Naive thymus-derived CD4-positive, alpha-beta T cell (primary cell): ENCODE measurements at regions not wholly inside any gene's neighbourhood (a gene's known extent, or its start where the extent isn't known, plus 50 kb on each side); places are given as distances from the start of the nearest gene placed in this dataset.

Experiments used
- ATAC-seq: fragments of 150-1000 bp; cut with Tn5 transposase; 2 replicates; pipeline ENCODE4 v1.10.0; 2021; ENCODE audit warnings: mild to moderate bottlenecking, moderate library complexity
- CTCF ChIA-PET: fragments of 350-600 bp; sonication (Branson Sonifier 250); formaldehyde crosslinking; loops from one replicate; lab custom pipeline; 2021; ENCODE audit warnings: antibody characterized with exemption; lab: Charles Lee
- POLR2A ChIA-PET: fragments of 350-600 bp; sonication (Branson Sonifier 250); formaldehyde crosslinking; loops from one replicate; lab custom pipeline; 2021; ENCODE audit warnings: antibody characterized with exemption, inconsistent platforms; lab: Charles Lee
- DNase-seq, 9 donors: peaks; one replicate each; pipeline versions ENCODE4 v3.0.0 to v3.0.0-alpha.2; 2020 to 2022; ENCODE audit warnings: mixed read lengths in 1 of 9
- H3K27ac ChIP-seq: one replicate; pipeline ENCODE4 v1.7.0; 2013; ENCODE audit warnings: mild to moderate bottlenecking, low read depth, low read length, moderate library complexity
- H3K27me3 ChIP-seq, 2 donors: one replicate each; pipeline ENCODE4 v1.7.0; 2013; ENCODE audit warnings: low read length in 2 of 2, mild to moderate bottlenecking in 2 of 2, moderate library complexity in 2 of 2; ENCODE audit not compliant: control insufficient read depth in 2 of 2, insufficient read depth in 2 of 2
- H3K36me3 ChIP-seq, 3 experiments: 1 replicate in 2 of 3; 2 replicates in 1 of 3; pipeline ENCODE4 v1.7.0; 2013; ENCODE audit warnings: low read length in 3 of 3, mild to moderate bottlenecking in 3 of 3, moderate library complexity in 1 of 3; ENCODE audit not compliant: insufficient read depth in 3 of 3, control insufficient read depth in 2 of 3
- H3K4me1 ChIP-seq, 2 donors: one replicate each; pipeline ENCODE4 v1.7.0; 2013; ENCODE audit warnings: low read length in 2 of 2, mild to moderate bottlenecking in 2 of 2, moderate library complexity in 1 of 2; ENCODE audit not compliant: control insufficient read depth in 2 of 2, insufficient read depth in 2 of 2
- H3K4me3 ChIP-seq: 2 replicates; pipeline ENCODE4 v1.7.0; 2013; ENCODE audit warnings: mild to moderate bottlenecking, low read length
- H3K9me3 ChIP-seq, 3 experiments: 1 replicate in 2 of 3; 2 replicates in 1 of 3; pipeline ENCODE4 v1.7.0; 2013; ENCODE audit warnings: low read length in 3 of 3; ENCODE audit not compliant: control insufficient read depth in 2 of 3
- H3K27ac Mint-ChIP-seq, 9 donors: one replicate each; pipeline ENCODE4 v1.8.0; 2020 to 2022; ENCODE audit warnings: mixed read lengths in 9 of 9, mild to moderate bottlenecking in 8 of 9, moderate library complexity in 5 of 9, inconsistent platforms in 2 of 9
- H3K27me3 Mint-ChIP-seq, 5 donors: one replicate each; pipeline ENCODE4 v1.8.0; 2021 to 2022; ENCODE audit warnings: mixed read lengths in 5 of 5, mild to moderate bottlenecking in 1 of 5
- H3K36me3 Mint-ChIP-seq, 5 donors: one replicate each; pipeline ENCODE4 v1.8.0; 2020 to 2022; ENCODE audit warnings: mixed read lengths in 5 of 5, mild to moderate bottlenecking in 3 of 5, inconsistent platforms in 1 of 5
- H3K4me1 Mint-ChIP-seq, 7 donors: one replicate each; pipeline ENCODE4 v1.8.0; 2020 to 2022; ENCODE audit warnings: mixed read lengths in 7 of 7, mild to moderate bottlenecking in 3 of 7, inconsistent platforms in 1 of 7
- H3K4me3 Mint-ChIP-seq, 10 donors: one replicate each; pipeline ENCODE4 v1.8.0; 2020 to 2022; ENCODE audit warnings: mild to moderate bottlenecking in 10 of 10, mixed read lengths in 10 of 10, moderate library complexity in 6 of 10, inconsistent platforms in 2 of 10
- H3K9me3 Mint-ChIP-seq, 11 donors: one replicate each; pipeline ENCODE4 v1.8.0; 2020 to 2022; ENCODE audit warnings: mixed read lengths in 11 of 11, mild to moderate bottlenecking in 4 of 11, inconsistent platforms in 1 of 11, moderate library complexity in 1 of 11
- intact Hi-C, 2 donors: fragments of 100-400 bp; cut with micrococcal nuclease; formaldehyde crosslinking; loops; one replicate each; pipeline ENCODE4 v1.15.1; 2023

DNA sequence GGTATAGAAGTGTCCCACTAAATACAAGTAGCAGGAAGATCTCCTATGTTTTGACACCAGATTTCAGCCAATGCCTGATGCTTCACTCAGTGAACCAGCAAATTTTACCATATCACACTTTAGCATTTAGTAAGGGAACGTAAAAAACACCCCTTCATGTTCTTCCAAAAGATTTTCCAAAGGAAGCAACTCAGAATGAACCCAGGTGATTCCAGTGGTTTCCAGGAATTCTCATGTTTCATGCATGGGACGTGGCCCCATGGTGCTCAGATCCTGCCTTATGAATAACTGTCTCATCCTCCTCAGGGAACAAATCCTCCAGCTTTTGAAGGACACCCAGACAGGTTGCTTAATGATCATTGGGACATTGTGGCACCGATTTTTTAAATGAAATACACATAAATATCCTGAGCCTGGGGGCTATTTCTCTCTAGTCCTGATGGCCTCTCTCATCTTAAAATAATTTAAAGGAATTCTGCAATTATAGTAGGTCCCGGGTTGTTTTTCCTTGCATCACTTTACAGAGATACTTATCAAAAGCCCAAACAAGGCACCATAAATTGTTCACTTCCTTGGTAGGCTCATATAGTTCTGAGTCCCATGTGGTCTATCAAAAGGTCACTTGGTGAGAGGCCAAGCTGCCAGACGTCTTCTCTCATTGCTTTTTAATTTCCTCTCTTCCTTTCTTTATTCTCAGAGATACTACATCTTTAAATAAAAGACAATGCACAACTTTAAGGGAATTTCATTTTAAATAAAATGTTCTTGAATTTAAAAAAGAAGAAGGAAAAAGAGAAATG is 261.0 kb downstream of the ZNF516 start:
- Mint-ChIP-seq H3K4me1 (no peaks in the 10 kb centered on the region), H3K36me3 (peaks cover 0 to 4% (median 0%) of the 10 kb centered on the region in 5 donors), H3K4me3 (no peak overlapping the region), H3K27ac (no peak overlapping the region), H3K9me3 (peaks cover 0 to 26% (median 13%) of the 10 kb centered on the region in 11 donors), H3K27me3 (peaks cover 4 to 51% (median 27%) of the 10 kb centered on the region in 5 donors)
- DNase-seq: no peak
- no peaks in the 10 kb centered on the region for H3K9me3 ChIP-seq
- H3K4me3 ChIP-seq: no peak overlapping the region
- no peaks in the 10 kb centered on the region for H3K36me3 ChIP-seq
- ChIA-PET CTCF (no interaction called here), POLR2A (no interaction called here)
- no peaks in the 10 kb centered on the region for H3K4me1 ChIP-seq
- H3K27ac ChIP-seq: no peak overlapping the region
- no peak for ATAC-seq
- no peaks in the 10 kb centered on the region for H3K27me3 ChIP-seq
- intact Hi-C loops: no loop called here

DNA sequence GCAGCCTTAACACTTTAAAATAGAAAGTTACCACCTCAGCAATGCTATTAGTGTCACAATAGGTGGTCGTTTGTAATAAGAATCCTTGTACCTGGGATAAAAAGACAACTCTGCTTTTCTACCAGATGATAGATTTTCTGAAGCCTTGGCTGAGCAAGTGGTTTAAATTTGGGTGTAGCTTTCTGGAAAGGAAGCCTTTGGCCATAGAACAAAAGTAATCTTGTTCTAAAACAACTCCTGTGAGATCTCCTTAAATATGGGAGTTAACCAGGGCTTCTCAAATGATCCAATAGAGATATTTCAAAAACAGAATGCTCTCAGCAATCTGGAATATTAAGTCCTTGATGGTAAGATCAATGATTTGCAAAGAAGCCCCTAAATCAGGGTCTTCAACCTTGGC is 261.6 kb downstream of the ZNF516 start:
- peaks cover 0 to 4% (median 0%) of the 10 kb centered on the region in 5 donors for H3K36me3 Mint-ChIP-seq
- Histone ChIP-seq H3K9me3 (no peaks in the 10 kb centered on the region), H3K27me3 (no peaks in the 10 kb centered on the region), H3K27ac (no peak overlapping the region), H3K4me1 (no peaks in the 10 kb centered on the region), H3K36me3 (no peaks in the 10 kb centered on the region), H3K4me3 (no peak overlapping the region)
- no peak overlapping the region for H3K27ac Mint-ChIP-seq
- ATAC-seq (no peak), DNase-seq (no peak)
- H3K4me3 Mint-ChIP-seq: no peak overlapping the region
- ChIA-PET POLR2A (no interaction called here), CTCF (no interaction called here)
- H3K4me1 Mint-ChIP-seq: no peaks in the 10 kb centered on the region
- peaks cover 0 to 23% (median 13%) of the 10 kb centered on the region in 11 donors for H3K9me3 Mint-ChIP-seq
- intact Hi-C loops: no loop called here
- peaks cover 4 to 51% (median 27%) of the 10 kb centered on the region in 5 donors for H3K27me3 Mint-ChIP-seq

DNA sequence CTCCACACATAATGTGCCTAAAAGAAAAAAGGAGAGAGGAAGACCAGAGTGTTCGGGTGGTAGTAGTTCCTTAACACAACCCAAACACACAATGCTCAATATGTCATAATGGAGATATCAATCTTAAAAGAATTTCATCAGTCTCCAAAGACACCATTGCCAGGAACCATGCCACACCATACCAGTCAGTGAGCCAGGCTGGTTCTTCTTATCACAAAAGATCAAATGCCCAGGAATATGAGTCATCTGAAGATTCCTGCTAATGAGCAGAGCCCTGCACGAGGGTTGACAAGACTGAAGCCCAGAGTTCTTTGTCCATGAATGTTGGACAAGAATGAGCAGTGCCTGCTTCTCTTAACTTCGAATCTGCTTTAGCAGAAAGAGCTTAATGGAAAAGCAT is 262.3 kb downstream of the ZNF516 start:
- intact Hi-C loops: no loop called here
- POLR2A ChIA-PET: no interaction called here
- H3K4me1 Mint-ChIP-seq: no peaks in the 10 kb centered on the region
- ATAC-seq (no peak), DNase-seq (no peak)
- H3K4me3 Mint-ChIP-seq: no peak overlapping the region
- H3K27ac Mint-ChIP-seq: peak overlapping the region in 1 of 9 donors; percentile 15
- CTCF ChIA-PET: no interaction called here
- Histone ChIP-seq H3K36me3 (no peaks in the 10 kb centered on the region), H3K27me3 (no peaks in the 10 kb centered on the region), H3K4me1 (no peaks in the 10 kb centered on the region), H3K9me3 (no peaks in the 10 kb centered on the region), H3K4me3 (no peak overlapping the region), H3K27ac (no peak overlapping the region)
- peaks cover 0 to 18% (median 8%) of the 10 kb centered on the region in 11 donors for H3K9me3 Mint-ChIP-seq
- peaks cover 0 to 2% (median 0%) of the 10 kb centered on the region in 5 donors for H3K36me3 Mint-ChIP-seq
- peaks cover 4 to 51% (median 25%) of the 10 kb centered on the region in 5 donors for H3K27me3 Mint-ChIP-seq

DNA sequence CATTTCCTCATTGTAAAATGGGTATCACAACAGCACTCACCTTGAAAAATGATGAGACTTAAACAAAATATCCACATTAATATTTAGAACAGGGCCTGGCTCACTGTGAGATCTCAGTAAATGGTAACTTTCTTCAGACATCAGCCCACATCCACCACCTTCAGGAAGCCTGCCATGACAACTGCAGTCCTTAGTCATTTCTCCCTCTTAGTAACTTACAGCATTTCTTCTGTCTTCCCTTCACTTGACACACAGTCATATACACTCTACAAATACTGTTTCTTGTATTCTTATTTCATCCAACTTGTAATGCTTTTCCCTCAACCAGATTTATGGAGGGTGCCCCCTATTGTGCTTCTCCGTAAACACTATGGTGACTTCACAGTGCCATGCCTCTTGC is 263.0 kb downstream of the ZNF516 start:
- H3K27me3 ChIP-seq: no peaks in the 10 kb centered on the region
- H3K36me3 Mint-ChIP-seq: no peaks in the 10 kb centered on the region
- H3K4me3 ChIP-seq: no peak overlapping the region
- no peaks in the 10 kb centered on the region for H3K4me1 ChIP-seq
- POLR2A ChIA-PET: no interaction called here
- ATAC-seq: no peak
- no peak for DNase-seq
- H3K36me3 ChIP-seq: no peaks in the 10 kb centered on the region
- H3K9me3 ChIP-seq: no peaks in the 10 kb centered on the region
- intact Hi-C loops: no loop called here
- H3K9me3 Mint-ChIP-seq: peaks cover 0 to 11% (median 4%) of the 10 kb centered on the region in 11 donors
- no peak overlapping the region for H3K27ac Mint-ChIP-seq
- no peaks in the 10 kb centered on the region for H3K4me1 Mint-ChIP-seq
- no peak overlapping the region for H3K4me3 Mint-ChIP-seq
- CTCF ChIA-PET: no interaction called here
- H3K27ac ChIP-seq: no peak overlapping the region
- peaks cover 4 to 47% (median 22%) of the 10 kb centered on the region in 5 donors for H3K27me3 Mint-ChIP-seq

DNA sequence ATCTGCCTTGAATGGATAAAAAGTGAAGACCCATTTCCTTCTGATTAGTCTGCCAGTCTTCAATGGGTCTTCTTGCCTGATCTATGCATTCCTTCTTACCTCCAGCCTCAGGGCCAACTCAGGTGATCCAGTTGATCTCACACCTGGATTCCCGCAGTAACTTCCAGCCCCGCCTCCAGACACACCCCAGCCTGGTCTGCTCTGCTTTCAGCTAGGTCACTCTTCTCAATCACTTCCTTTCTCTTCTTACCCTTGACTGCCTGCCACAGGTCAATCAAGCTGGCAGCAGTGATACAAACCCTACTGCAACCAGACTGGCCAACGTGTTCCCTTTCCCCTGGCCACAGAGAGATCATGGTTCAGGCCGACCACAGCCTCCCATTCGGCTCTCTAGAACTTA is 263.6 kb downstream of the ZNF516 start:
- Mint-ChIP-seq H3K4me1 (no peaks in the 10 kb centered on the region), H3K27me3 (peaks cover 4 to 41% (median 18%) of the 10 kb centered on the region in 5 donors), H3K36me3 (no peaks in the 10 kb centered on the region), H3K27ac (no peak overlapping the region), H3K4me3 (no peak overlapping the region), H3K9me3 (peaks cover 0 to 4% (median under 1%) of the 10 kb centered on the region in 11 donors)
- ChIA-PET CTCF (no interaction called here), POLR2A (no interaction called here)
- ATAC-seq (no peak), DNase-seq (no peak)
- no peaks in the 10 kb centered on the region for H3K9me3 ChIP-seq
- H3K27ac ChIP-seq: no peak overlapping the region
- intact Hi-C loops: no loop called here
- no peaks in the 10 kb centered on the region for H3K27me3 ChIP-seq
- no peak overlapping the region for H3K4me3 ChIP-seq
- H3K4me1 ChIP-seq: no peaks in the 10 kb centered on the region
- no peaks in the 10 kb centered on the region for H3K36me3 ChIP-seq

DNA sequence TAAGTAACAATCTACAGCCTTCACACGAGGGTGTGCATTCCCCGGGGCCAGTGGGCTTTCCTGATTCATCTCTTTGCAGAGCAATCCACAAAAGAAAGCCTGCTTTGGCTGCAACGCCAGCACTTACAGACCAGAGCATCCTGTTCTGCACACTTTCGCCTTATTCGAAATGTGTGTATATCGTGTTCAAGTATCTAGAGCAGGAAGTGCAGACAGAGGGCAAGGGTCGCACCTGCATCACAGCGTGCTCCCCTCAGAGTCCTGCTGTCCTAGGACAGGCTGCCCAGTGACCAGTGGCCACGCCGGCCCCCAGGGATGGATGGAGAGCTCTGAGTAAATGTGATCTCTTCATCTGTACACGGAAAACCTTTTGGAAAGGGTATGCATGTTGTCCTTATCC is 264.3 kb downstream of the ZNF516 start:
- Mint-ChIP-seq H3K27me3 (peaks cover 4 to 35% (median 16%) of the 10 kb centered on the region in 5 donors), H3K4me3 (no peak overlapping the region), H3K4me1 (no peaks in the 10 kb centered on the region), H3K36me3 (no peaks in the 10 kb centered on the region), H3K27ac (no peak overlapping the region), H3K9me3 (peaks cover 0 to 2% (median 0%) of the 10 kb centered on the region in 11 donors)
- no peak for DNase-seq
- Histone ChIP-seq H3K27ac (no peak overlapping the region), H3K36me3 (no peaks in the 10 kb centered on the region), H3K9me3 (no peaks in the 10 kb centered on the region), H3K4me3 (no peak overlapping the region), H3K27me3 (no peaks in the 10 kb centered on the region), H3K4me1 (no peaks in the 10 kb centered on the region)
- intact Hi-C loops: no loop called here
- ChIA-PET CTCF (no interaction called here), POLR2A (no interaction called here)
- no peak for ATAC-seq

DNA sequence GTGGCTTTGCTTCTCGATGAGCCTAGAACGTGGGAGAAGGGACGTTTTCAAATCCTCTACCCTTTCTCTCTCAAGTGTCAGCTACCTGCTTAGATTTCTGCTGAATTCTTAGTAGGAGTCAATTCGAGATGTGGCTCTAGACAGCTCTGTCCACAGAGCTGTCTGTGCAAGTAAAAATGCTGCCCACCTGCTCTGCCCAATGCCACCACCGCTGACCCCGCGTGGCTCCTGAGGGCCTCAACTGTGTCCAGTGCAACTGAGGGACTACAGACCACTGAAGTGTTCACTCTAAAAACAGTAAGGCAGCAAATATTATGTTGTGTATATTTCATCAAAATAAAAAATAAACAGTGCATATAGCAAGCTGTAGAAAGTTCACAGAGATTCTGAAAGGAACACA is 266.3 kb downstream of the ZNF516 start:
- ChIA-PET CTCF (no interaction called here), POLR2A (no interaction called here)
- peaks cover 0 to 24% (median 6%) of the 10 kb centered on the region in 5 donors for H3K27me3 Mint-ChIP-seq
- H3K4me1 Mint-ChIP-seq: no peaks in the 10 kb centered on the region
- H3K9me3 Mint-ChIP-seq: peaks cover 0 to 3% (median 0%) of the 10 kb centered on the region in 11 donors
- no peaks in the 10 kb centered on the region for H3K4me1 ChIP-seq
- intact Hi-C loops: no loop called here
- no peak overlapping the region for H3K4me3 ChIP-seq
- no peaks in the 10 kb centered on the region for H3K9me3 ChIP-seq
- no peak overlapping the region for H3K27ac Mint-ChIP-seq
- DNase-seq: no peak
- H3K27ac ChIP-seq: no peak overlapping the region
- no peaks in the 10 kb centered on the region for H3K27me3 ChIP-seq
- no peaks in the 10 kb centered on the region for H3K36me3 ChIP-seq
- no peaks in the 10 kb centered on the region for H3K36me3 Mint-ChIP-seq
- H3K4me3 Mint-ChIP-seq: no peak overlapping the region
- no peak for ATAC-seq
